Testis (tissue), 2 donors: ENCODE measurements at regions not wholly inside any gene's neighbourhood (a gene's known extent, or its start where the extent isn't known, plus 50 kb on each side); places are given as distances from the start of the nearest gene placed in this dataset.

Source experiments
- DNase-seq: peaks from one replicate; pipeline ENCODE4 v3.0.0-alpha.2; 2019
- H3K27ac ChIP-seq, 2 donors: fragments of 200-600 bp; sonication (generic); one replicate each; pipeline ENCODE4 v1.5.1; 2019
- H3K27me3 ChIP-seq: fragments of 200-600 bp; sonication (generic); one replicate; pipeline ENCODE4 v1.5.1; 2019
- H3K36me3 ChIP-seq: fragments of 200-600 bp; sonication (generic); one replicate; pipeline ENCODE4 v1.5.1; 2017; ENCODE audit warnings: low read depth; ENCODE audit errors: missing control alignments
- H3K4me1 ChIP-seq: fragments of 200-600 bp; sonication (generic); one replicate; pipeline ENCODE4 v1.5.1; 2019
- H3K4me3 ChIP-seq, 2 donors: fragments of 200-600 bp; sonication (generic); one replicate each; pipeline ENCODE4 v1.5.1; 2017 to 2019
- H3K9me3 ChIP-seq: fragments of 200-600 bp; sonication (generic); one replicate; pipeline ENCODE4 v1.5.1; 2017
- POLR2A ChIP-seq: fragments of 450-650 bp; IDR thresholded peaks from one replicate; pipeline ENCODE4 v1.6.1; 2017; ENCODE audit warnings: antibody characterized with exemption, mild to moderate bottlenecking, moderate library complexity
- WGBS, 2 donors: methylation state at CpG; one replicate each; pipeline ENCODE4 v1.1.5; 2018; 5-methylcytosine and 5-hydroxymethylcytosine counted together
- intact Hi-C: fragments of 100-400 bp; cut with DNase I; formaldehyde crosslinking; loops from one replicate; pipeline ENCODE4 v1.15.1; 2023; ENCODE audit warnings: low total_unique reads
- TF ChIP-seq, protein P1 (sequence below), 3 experiments: fragments of 450-650 bp in 2 of 3; fragments of 200-600 bp in 1 of 3; sonication (generic) in 1 of 3; IDR thresholded peaks; one replicate each; pipeline ENCODE4 v1.5.1; 2016 to 2019; ENCODE audit warnings: antibody characterized with exemption in 3 of 3, mild to moderate bottlenecking in 2 of 3, moderate library complexity in 1 of 3

- TF ChIP-seq, protein P1, sequence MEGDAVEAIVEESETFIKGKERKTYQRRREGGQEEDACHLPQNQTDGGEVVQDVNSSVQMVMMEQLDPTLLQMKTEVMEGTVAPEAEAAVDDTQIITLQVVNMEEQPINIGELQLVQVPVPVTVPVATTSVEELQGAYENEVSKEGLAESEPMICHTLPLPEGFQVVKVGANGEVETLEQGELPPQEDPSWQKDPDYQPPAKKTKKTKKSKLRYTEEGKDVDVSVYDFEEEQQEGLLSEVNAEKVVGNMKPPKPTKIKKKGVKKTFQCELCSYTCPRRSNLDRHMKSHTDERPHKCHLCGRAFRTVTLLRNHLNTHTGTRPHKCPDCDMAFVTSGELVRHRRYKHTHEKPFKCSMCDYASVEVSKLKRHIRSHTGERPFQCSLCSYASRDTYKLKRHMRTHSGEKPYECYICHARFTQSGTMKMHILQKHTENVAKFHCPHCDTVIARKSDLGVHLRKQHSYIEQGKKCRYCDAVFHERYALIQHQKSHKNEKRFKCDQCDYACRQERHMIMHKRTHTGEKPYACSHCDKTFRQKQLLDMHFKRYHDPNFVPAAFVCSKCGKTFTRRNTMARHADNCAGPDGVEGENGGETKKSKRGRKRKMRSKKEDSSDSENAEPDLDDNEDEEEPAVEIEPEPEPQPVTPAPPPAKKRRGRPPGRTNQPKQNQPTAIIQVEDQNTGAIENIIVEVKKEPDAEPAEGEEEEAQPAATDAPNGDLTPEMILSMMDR (IDR thresholded peaks at IDR 0.05) = no peak
- TF ChIP-seq POLR2A = no peak
- Histone ChIP-seq H3K36me3 (no peaks in the 10 kb centered on the region), H3K9me3 (no peaks in the 10 kb centered on the region), H3K27ac (no peak overlapping the region), H3K27me3 (no peaks in the 10 kb centered on the region), H3K4me3 (no peak overlapping the region), H3K4me1 (no peaks in the 10 kb centered on the region)
- 74% methylated on average over 7 of the region's 7 CpGs for WGBS, 2 donors
- intact Hi-C loops = loop anchor here (5.0 kb wide), 1 partner anchor 127 kb away; no protein-coding TSS in a partner anchor
- peak; percentile 27 for DNase-seq
Measured at GRCh38 chr2:64914735-64915509, 74.3 kb upstream of the SLC1A4 start.

DNA sequence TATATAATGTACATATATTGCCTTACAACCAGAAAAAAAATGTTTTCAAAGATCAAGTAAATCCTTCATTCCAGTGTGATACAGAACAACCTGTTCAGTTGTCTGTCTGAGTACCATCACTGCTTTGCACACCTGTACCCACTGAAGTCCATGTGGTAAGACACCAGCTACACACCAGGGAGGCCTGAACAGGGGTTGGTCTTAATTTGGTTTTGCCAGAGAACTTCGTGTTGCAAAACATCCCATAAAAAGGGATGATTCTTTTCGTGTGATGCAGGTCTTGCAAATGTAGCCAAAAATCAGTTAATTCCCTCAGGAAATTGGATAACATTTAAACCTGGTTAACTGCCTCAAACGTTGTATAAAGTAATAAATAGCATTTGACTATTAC, 73.7 kb upstream of the SLC1A4 start:
- H3K4me1 ChIP-seq = no peaks in the 10 kb centered on the region
- no peaks in the 10 kb centered on the region for H3K36me3 ChIP-seq
- no peaks in the 10 kb centered on the region for H3K27me3 ChIP-seq
- no peak for DNase-seq
- H3K27ac ChIP-seq = no peak overlapping the region
- TF ChIP-seq, protein P1 (IDR thresholded peaks at IDR 0.05) = no peak
- TF ChIP-seq POLR2A = no peak
- H3K4me3 ChIP-seq = no peak overlapping the region
- H3K9me3 ChIP-seq = no peaks in the 10 kb centered on the region
- intact Hi-C loops = loop anchor here (5.0 kb wide), 1 partner anchor 127 kb away; no protein-coding TSS in a partner anchor
- 21 to 40% methylated on average over 3 of the region's 3 CpGs for WGBS, 2 donors

GRCh38 chr2:64918220-64918886, 70.8 kb upstream of the SLC1A4 start:
- Histone ChIP-seq H3K36me3 (no peaks in the 10 kb centered on the region), H3K27me3 (no peaks in the 10 kb centered on the region), H3K4me1 (peaks cover 7% of the 10 kb centered on the region), H3K9me3 (no peaks in the 10 kb centered on the region), H3K27ac (peak overlapping the region in 1 of 2 donors; percentile 61), H3K4me3 (peak overlapping the region; percentile 49 to 65)
- intact Hi-C loops = loop anchor here (5.0 kb wide), 1 partner anchor 124 kb away; no protein-coding TSS in a partner anchor
- WGBS, 2 donors = 76 to 78% methylated on average over 8 of the region's 8 CpGs
- DNase-seq = no peak
- TF ChIP-seq POLR2A = no peak
- TF ChIP-seq, protein P1 (IDR thresholded peaks at IDR 0.05) = no peak

DNA sequence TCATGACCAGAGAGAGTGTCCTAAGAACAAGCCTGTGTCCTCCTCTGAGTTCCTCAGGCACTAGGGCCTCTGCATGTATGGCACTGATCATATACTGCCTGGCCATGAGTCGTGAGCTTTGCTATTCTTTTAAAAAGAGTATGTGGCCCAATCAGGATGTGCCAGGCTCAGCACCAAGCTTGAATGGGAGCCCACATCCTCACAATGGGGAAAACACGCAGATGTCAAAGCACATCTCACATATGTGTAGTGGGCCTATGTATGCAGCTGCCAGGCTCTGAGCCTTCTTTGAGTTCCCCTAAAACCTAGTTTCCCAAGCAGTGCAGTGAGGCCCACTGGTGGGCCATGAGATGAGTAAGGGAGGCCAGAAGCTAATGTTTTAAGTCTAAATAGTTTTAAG, 69.9 kb upstream of the SLC1A4 start:
- intact Hi-C loops = loop anchor here (5.0 kb wide), 1 partner anchor 123 kb away; no protein-coding TSS in a partner anchor
- H3K36me3 ChIP-seq = no peaks in the 10 kb centered on the region
- DNase-seq = no peak
- WGBS, 2 donors = 88 to 91% methylated on average over 2 of the region's 2 CpGs
- no peaks in the 10 kb centered on the region for H3K27me3 ChIP-seq
- no peaks in the 10 kb centered on the region for H3K9me3 ChIP-seq
- no peak overlapping the region for H3K4me3 ChIP-seq
- H3K27ac ChIP-seq = no peak overlapping the region
- TF ChIP-seq, protein P1 (IDR thresholded peaks at IDR 0.05) = no peak
- no peak for TF ChIP-seq POLR2A
- H3K4me1 ChIP-seq = peaks cover 7% of the 10 kb centered on the region
